IMR-90 (cell line): ENCODE measurements at regions not wholly inside any gene's neighbourhood (a gene's known extent, or its start where the extent isn't known, plus 50 kb on each side); places are given as distances from the start of the nearest gene placed in this dataset.

Experiments used
- ATAC-seq: fragments of 200-7000 bp; cut with Tn5 transposase; 2 replicates; pipeline ENCODE4 v1.9.1; 2020; ENCODE audit warnings: low read depth, mild to moderate bottlenecking, moderate library complexity
- BruUV-seq: library from RNA; stranded (reverse); fragments of 400-500 nt; replicated peaks from 2 replicates; lab custom pipeline; 2021; lab: Mats Ljungman, UMichigan
- CTCF ChIA-PET: fragments of 300-600 bp; formaldehyde crosslinking; extraction: SDS; loops from one replicate; lab custom pipeline; 2021; ENCODE audit warnings: antibody characterized with exemption; lab: Yijun Ruan, JAX
- POLR2A ChIA-PET: fragments of 300-600 bp; sonication (Branson Sonifier 250); formaldehyde crosslinking; loops from one replicate; lab custom pipeline; 2022; ENCODE audit warnings: antibody characterized with exemption; ENCODE audit not compliant: unreplicated experiment; lab: Charles Lee
- DNase-seq: peaks from one replicate; pipeline ENCODE4 v3.0.0; 2013
- H2AFZ ChIP-seq: replicated peaks from 2 replicates; pipeline ENCODE3; 2013; ENCODE audit warnings: low read length, mild to moderate bottlenecking; ENCODE audit not compliant: poor library complexity
- H2AK5ac ChIP-seq: 2 replicates; pipeline ENCODE4 v1.6.1; 2013; ENCODE audit warnings: low read depth, low read length, inconsistent platforms
- H2AK9ac ChIP-seq: replicated peaks from 2 replicates; pipeline ENCODE3; 2013; ENCODE audit warnings: mild to moderate bottlenecking, low read depth, low read length, moderate library complexity; ENCODE audit not compliant: poor library complexity
- H2BK120ac ChIP-seq: 2 replicates; pipeline ENCODE4 v1.6.1; 2013; ENCODE audit warnings: low read depth, low read length, inconsistent platforms
- H2BK15ac ChIP-seq: 3 replicates; pipeline ENCODE4 v1.6.1; 2013; ENCODE audit warnings: low read depth, low read length, inconsistent platforms
- H2BK20ac ChIP-seq: 2 replicates; pipeline ENCODE4 v1.6.1; 2013; ENCODE audit warnings: low read depth, mild to moderate bottlenecking, inconsistent platforms, low read length, moderate library complexity
- H2BK5ac ChIP-seq: 2 replicates; pipeline ENCODE4 v1.6.1; 2013; ENCODE audit warnings: mild to moderate bottlenecking, low read depth, low read length, inconsistent platforms; ENCODE audit not compliant: poor library complexity, severe bottlenecking
- H3K14ac ChIP-seq: replicated peaks from 2 replicates; pipeline ENCODE4 v1.6.1; 2013; ENCODE audit warnings: low read depth, low read length, inconsistent platforms
- H3K18ac ChIP-seq: 2 replicates; pipeline ENCODE4 v1.6.1; 2013; ENCODE audit warnings: low read depth, low read length, control low read depth
- H3K23ac ChIP-seq: 2 replicates; pipeline ENCODE4 v1.6.1; 2013; ENCODE audit warnings: low read depth, low read length, inconsistent platforms
- H3K27ac ChIP-seq: 2 replicates; pipeline ENCODE4 v1.5.1; 2013; ENCODE audit warnings: mild to moderate bottlenecking, control low read depth, low read length; ENCODE audit not compliant: insufficient read depth
- H3K27me3 ChIP-seq: 2 replicates; pipeline ENCODE4 v1.6.1; 2013; ENCODE audit warnings: low read length; ENCODE audit not compliant: control insufficient read depth, insufficient read depth
- H3K36me3 ChIP-seq: 2 replicates; pipeline ENCODE4 v1.6.1; 2013; ENCODE audit warnings: low read length, mixed read lengths; ENCODE audit not compliant: control insufficient read depth, insufficient read depth
- H3K4ac ChIP-seq: 2 replicates; pipeline ENCODE4 v1.6.1; 2013; ENCODE audit warnings: low read depth, low read length, inconsistent platforms
- H3K4me1 ChIP-seq: 2 replicates; pipeline ENCODE4 v1.6.1; 2013; ENCODE audit warnings: low read length, mixed read lengths; ENCODE audit not compliant: control insufficient read depth, insufficient read depth
- H3K4me2 ChIP-seq: 2 replicates; pipeline ENCODE4 v1.6.1; 2013; ENCODE audit warnings: low read depth, mild to moderate bottlenecking, control low read depth, low read length, moderate library complexity
- H3K4me3 ChIP-seq: 2 replicates; pipeline ENCODE4 v1.5.1; 2013; ENCODE audit warnings: low read depth, mild to moderate bottlenecking, control low read depth, low read length, moderate library complexity; ENCODE audit not compliant: insufficient read depth
- H3K56ac ChIP-seq: 2 replicates; pipeline ENCODE4 v1.6.1; 2013; ENCODE audit warnings: low read length, inconsistent platforms; ENCODE audit not compliant: insufficient read depth; ENCODE audit errors: extremely low read depth
- H3K79me1 ChIP-seq, 2 experiments: 2 replicates each; pipeline ENCODE4 v1.6.1; 2013; ENCODE audit warnings: low read length in 2 of 2, inconsistent platforms in 1 of 2, low read depth in 1 of 2
- H3K9ac ChIP-seq: 2 replicates; pipeline ENCODE4 v1.6.1; 2013; ENCODE audit warnings: low read depth, low read length, control low read depth
- H3K9me1 ChIP-seq: 2 replicates; pipeline ENCODE4 v1.6.1; 2013; ENCODE audit warnings: low read length, inconsistent platforms; ENCODE audit not compliant: insufficient read depth
- H3K9me3 ChIP-seq: 2 replicates; pipeline ENCODE4 v1.6.1; 2013; ENCODE audit warnings: low read length; ENCODE audit not compliant: control insufficient read depth, insufficient read depth
- H4K20me1 ChIP-seq: 2 replicates; pipeline ENCODE4 v1.6.1; 2013; ENCODE audit warnings: low read length, inconsistent platforms; ENCODE audit not compliant: insufficient read depth
- H4K5ac ChIP-seq: 2 replicates; pipeline ENCODE4 v1.6.1; 2013; ENCODE audit warnings: mild to moderate bottlenecking, low read depth, low read length, control low read depth
- H4K8ac ChIP-seq, 2 experiments: 2 replicates each; pipeline ENCODE4 v1.6.1; 2013; ENCODE audit warnings: low read depth in 2 of 2, low read length in 2 of 2, control low read depth in 1 of 2, inconsistent platforms in 1 of 2
- H4K91ac ChIP-seq: 2 replicates; pipeline ENCODE4 v1.6.1; 2013; ENCODE audit warnings: low read depth, low read length, inconsistent platforms; ENCODE audit not compliant: insufficient read depth
- BHLHE40 ChIP-seq: fragments of 150-350 bp; IDR thresholded peaks from 2 replicates; pipeline ENCODE4 v1.6.1; 2016; ENCODE audit warnings: mild to moderate bottlenecking, low read depth, low read length
- CEBPB ChIP-seq: IDR thresholded peaks from 2 replicates; pipeline ENCODE4 v1.6.1; 2012; ENCODE audit warnings: low read depth, low read length, improper control_type of control experiment
- CHD1 ChIP-seq: IDR thresholded peaks from 2 replicates; pipeline ENCODE4 v1.6.1; 2012; ENCODE audit warnings: low read depth, low read length, improper control_type of control experiment
- FOS ChIP-seq: fragments of 150-350 bp; IDR thresholded peaks from 2 replicates; pipeline ENCODE4 v1.6.1; 2016; ENCODE audit warnings: low read depth, low read length
- MAFK ChIP-seq: IDR thresholded peaks from 2 replicates; pipeline ENCODE4 v1.6.1; 2012; ENCODE audit warnings: low read depth, low read length, improper control_type of control experiment
- MAZ ChIP-seq: IDR thresholded peaks from 2 replicates; pipeline ENCODE4 v1.6.1; 2012; ENCODE audit warnings: low read depth, mild to moderate bottlenecking, low read length, improper control_type of control experiment, moderate library complexity, borderline replicate concordance
- MXI1 ChIP-seq: IDR thresholded peaks from 2 replicates; pipeline ENCODE4 v1.6.1; 2012; ENCODE audit warnings: low read depth, mild to moderate bottlenecking, low read length, moderate library complexity, borderline replicate concordance
- NFE2L2 ChIP-seq: fragments of 150-350 bp; IDR thresholded peaks from 2 replicates; pipeline ENCODE4 v1.6.1; 2016; ENCODE audit warnings: low read depth, mild to moderate bottlenecking, low read length
- POLR2A ChIP-seq: IDR thresholded peaks from 2 replicates; pipeline ENCODE4 v1.6.1; 2012; ENCODE audit warnings: mild to moderate bottlenecking, low read depth, low read length
- RAD21 ChIP-seq: IDR thresholded peaks from 2 replicates; pipeline ENCODE4 v1.6.1; 2012; ENCODE audit warnings: low read length, improper control_type of control experiment
- RCOR1 ChIP-seq: IDR thresholded peaks from 2 replicates; pipeline ENCODE4 v1.6.1; 2012; ENCODE audit warnings: mild to moderate bottlenecking, low read length, improper control_type of control experiment; ENCODE audit not compliant: insufficient replicate concordance
- RFX5 ChIP-seq: IDR thresholded peaks from 2 replicates; pipeline ENCODE4 v1.8.0; 2012; ENCODE audit warnings: low read depth, mild to moderate bottlenecking, low read length, moderate library complexity
- SMC3 ChIP-seq: fragments of 150-350 bp; IDR thresholded peaks from 2 replicates; pipeline ENCODE4 v1.6.1; 2016; ENCODE audit warnings: low read depth, mild to moderate bottlenecking, antibody characterized with exemption, low read length, moderate library complexity
- WGBS, 2 experiments: methylation state at CpG; one replicate each; pipeline versions ENCODE4 v1.1.5 to v1.1.7; 2013; ENCODE audit warnings: missing lambda C conversion rate in 2 of 2; ENCODE audit not compliant: insufficient read length in 1 of 2; ENCODE audit errors: extremely low coverage in 2 of 2; 5-methylcytosine and 5-hydroxymethylcytosine counted together
- dilution Hi-C: fragments of 300-500 bp; cut with HindIII; formaldehyde crosslinking; loops from one replicate; pipeline ENCODE4 v1.14.3; 2018; ENCODE audit warnings: low sequenced_read_pairs; ENCODE audit not compliant: unreplicated experiment
- in situ Hi-C: fragments of 300-500 bp; cut with MboI; formaldehyde crosslinking; loops from 3 replicates; pipeline ENCODE4 v1.14.3; 2019; ENCODE audit warnings: low sequenced_read_pairs, inconsistent platforms, mixed read lengths
- intact Hi-C: fragments of 100-400 bp; cut with micrococcal nuclease; formaldehyde crosslinking; loops from 2 replicates; pipeline ENCODE4 v1.10.0; 2022
- TF ChIP-seq, protein P1 (sequence below): fragments of 150-350 bp; IDR thresholded peaks from 2 replicates; pipeline ENCODE4 v1.6.1; 2016; ENCODE audit warnings: low read depth, mild to moderate bottlenecking, low read length, moderate library complexity, borderline replicate concordance
- TF ChIP-seq, protein P2 (sequence below): fragments of 150-350 bp; IDR thresholded peaks from 2 replicates; pipeline ENCODE4 v1.6.1; 2017; ENCODE audit warnings: mild to moderate bottlenecking, antibody characterized with exemption, low read length, low read depth
- TF ChIP-seq, protein P3 (sequence below): conservative IDR thresholded peaks from 2 replicates; pipeline ENCODE4 v1.5.1; 2012; ENCODE audit warnings: mild to moderate bottlenecking, low read depth, low read length, improper control_type of control experiment

DNA sequence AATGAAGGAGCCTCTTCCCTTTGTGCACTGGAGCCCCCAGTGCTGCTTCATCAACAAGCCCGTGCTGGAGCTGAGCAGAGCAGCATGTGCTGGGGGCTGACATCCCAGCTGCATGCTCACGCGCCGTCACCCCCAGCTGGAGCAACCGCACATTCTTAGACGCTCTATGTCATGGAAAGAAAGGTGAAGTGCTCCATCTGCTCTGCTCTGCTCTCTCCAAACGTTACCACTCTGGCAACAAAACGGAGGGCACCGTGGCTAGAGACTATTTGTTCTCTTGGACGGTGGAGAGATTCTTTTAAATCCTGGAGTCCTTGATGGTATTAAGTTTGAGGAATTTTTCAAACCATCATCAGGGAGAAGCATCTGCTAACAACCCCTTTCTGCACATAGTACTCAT lies 208.4 kb downstream of the C12orf75 start:
- H3K56ac ChIP-seq, result no peak overlapping the region; the same call in 1 of the 2 replicates
- DNase-seq (peak; percentile 86), ATAC-seq (peak; percentile 92)
- WGBS, 2 experiments, result 54% methylated on average over 5 of the region's 10 CpGs; no CpG with 5 or more reads in 1 of the 2 experiments
- H2AK5ac ChIP-seq, result no peak overlapping the region
- no peak overlapping the region for H4K5ac ChIP-seq
- peak overlapping the region in 1 of 2 experiments; percentile 2; a peak in 1 of 4 replicates for H4K8ac ChIP-seq
- dilution Hi-C loops (no loop called here), in situ Hi-C loops (no loop called here), intact Hi-C loops (no loop called here)
- CTCF ChIA-PET, result interaction anchor here (0.9 kb wide), 1 partner anchor 54 kb away, joined by 3 read pairs; no protein-coding TSS in a partner anchor
- H3K4me1 ChIP-seq, result peaks cover 12% of the 10 kb centered on the region
- POLR2A ChIA-PET, result no interaction called here
- no TSS peak for BruUV-seq
- H3K36me3 ChIP-seq, result no peaks in the 10 kb centered on the region
- H3K14ac ChIP-seq, result no peak overlapping the region; the same call in 1 of the 2 replicates
- H3K79me1 ChIP-seq, result no peaks in the 10 kb centered on the region
- peak overlapping the region; percentile 38; the same call in 1 of the 2 replicates for H3K27ac ChIP-seq
- TF ChIP-seq MXI1 (peak; percentile 82; the same call in 1 of the 2 replicates), RCOR1 (no peak), RFX5 (no peak), BHLHE40 (peak; percentile 98), CHD1 (no peak), FOS (0 out of 2 replicates have a peak, but pooled peaks have one; percentile 22), SMC3 (no peak), MAZ (peak; percentile 86), POLR2A (no peak), MAFK (no peak), CEBPB (0 out of 2 replicates have a peak, but pooled peaks have one; percentile 6), RAD21 (no peak; the same call in 1 of the 2 replicates), NFE2L2 (peak; percentile 11; the same call in 1 of the 2 replicates)
- TF ChIP-seq, protein P1, sequence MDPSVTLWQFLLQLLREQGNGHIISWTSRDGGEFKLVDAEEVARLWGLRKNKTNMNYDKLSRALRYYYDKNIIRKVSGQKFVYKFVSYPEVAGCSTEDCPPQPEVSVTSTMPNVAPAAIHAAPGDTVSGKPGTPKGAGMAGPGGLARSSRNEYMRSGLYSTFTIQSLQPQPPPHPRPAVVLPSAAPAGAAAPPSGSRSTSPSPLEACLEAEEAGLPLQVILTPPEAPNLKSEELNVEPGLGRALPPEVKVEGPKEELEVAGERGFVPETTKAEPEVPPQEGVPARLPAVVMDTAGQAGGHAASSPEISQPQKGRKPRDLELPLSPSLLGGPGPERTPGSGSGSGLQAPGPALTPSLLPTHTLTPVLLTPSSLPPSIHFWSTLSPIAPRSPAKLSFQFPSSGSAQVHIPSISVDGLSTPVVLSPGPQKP, result no peak
- TF ChIP-seq, protein P2, sequence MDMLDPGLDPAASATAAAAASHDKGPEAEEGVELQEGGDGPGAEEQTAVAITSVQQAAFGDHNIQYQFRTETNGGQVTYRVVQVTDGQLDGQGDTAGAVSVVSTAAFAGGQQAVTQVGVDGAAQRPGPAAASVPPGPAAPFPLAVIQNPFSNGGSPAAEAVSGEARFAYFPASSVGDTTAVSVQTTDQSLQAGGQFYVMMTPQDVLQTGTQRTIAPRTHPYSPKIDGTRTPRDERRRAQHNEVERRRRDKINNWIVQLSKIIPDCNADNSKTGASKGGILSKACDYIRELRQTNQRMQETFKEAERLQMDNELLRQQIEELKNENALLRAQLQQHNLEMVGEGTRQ, result no peak
- TF ChIP-seq, protein P3, sequence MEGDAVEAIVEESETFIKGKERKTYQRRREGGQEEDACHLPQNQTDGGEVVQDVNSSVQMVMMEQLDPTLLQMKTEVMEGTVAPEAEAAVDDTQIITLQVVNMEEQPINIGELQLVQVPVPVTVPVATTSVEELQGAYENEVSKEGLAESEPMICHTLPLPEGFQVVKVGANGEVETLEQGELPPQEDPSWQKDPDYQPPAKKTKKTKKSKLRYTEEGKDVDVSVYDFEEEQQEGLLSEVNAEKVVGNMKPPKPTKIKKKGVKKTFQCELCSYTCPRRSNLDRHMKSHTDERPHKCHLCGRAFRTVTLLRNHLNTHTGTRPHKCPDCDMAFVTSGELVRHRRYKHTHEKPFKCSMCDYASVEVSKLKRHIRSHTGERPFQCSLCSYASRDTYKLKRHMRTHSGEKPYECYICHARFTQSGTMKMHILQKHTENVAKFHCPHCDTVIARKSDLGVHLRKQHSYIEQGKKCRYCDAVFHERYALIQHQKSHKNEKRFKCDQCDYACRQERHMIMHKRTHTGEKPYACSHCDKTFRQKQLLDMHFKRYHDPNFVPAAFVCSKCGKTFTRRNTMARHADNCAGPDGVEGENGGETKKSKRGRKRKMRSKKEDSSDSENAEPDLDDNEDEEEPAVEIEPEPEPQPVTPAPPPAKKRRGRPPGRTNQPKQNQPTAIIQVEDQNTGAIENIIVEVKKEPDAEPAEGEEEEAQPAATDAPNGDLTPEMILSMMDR, result no peak
- no peak overlapping the region for H3K4me3 ChIP-seq
- H2BK15ac ChIP-seq, result no peak overlapping the region
- H2BK120ac ChIP-seq, result peak overlapping the region; percentile 86; the same call in 1 of the 2 replicates
- H3K18ac ChIP-seq, result peak overlapping the region; percentile 20
- peaks cover 7% of the 10 kb centered on the region for H3K9me3 ChIP-seq
- H2BK20ac ChIP-seq, result peak overlapping the region; percentile 13; the same call in 1 of the 2 replicates
- no peak overlapping the region for H3K4ac ChIP-seq
- no peaks in the 10 kb centered on the region for H4K20me1 ChIP-seq
- H3K23ac ChIP-seq, result no peak overlapping the region
- peak overlapping the region; percentile 5 for H2AFZ ChIP-seq
- peak overlapping the region; percentile 34 for H2BK5ac ChIP-seq
- peaks cover 4% of the 10 kb centered on the region; the same call in 1 of the 2 replicates for H3K27me3 ChIP-seq
- H3K9me1 ChIP-seq, result peaks cover 5% of the 10 kb centered on the region
- no peak overlapping the region for H2AK9ac ChIP-seq
- no peak overlapping the region for H4K91ac ChIP-seq
- H3K9ac ChIP-seq, result no peak overlapping the region
- H3K4me2 ChIP-seq, result no peak overlapping the region; the same call in 1 of the 2 replicates
